ENCODE measurements at regions not wholly inside any gene's neighbourhood (a gene's known extent, or its start where the extent isn't known, plus 50 kb on each side); places are given as distances from the start of the nearest gene placed in this dataset.

DNA sequence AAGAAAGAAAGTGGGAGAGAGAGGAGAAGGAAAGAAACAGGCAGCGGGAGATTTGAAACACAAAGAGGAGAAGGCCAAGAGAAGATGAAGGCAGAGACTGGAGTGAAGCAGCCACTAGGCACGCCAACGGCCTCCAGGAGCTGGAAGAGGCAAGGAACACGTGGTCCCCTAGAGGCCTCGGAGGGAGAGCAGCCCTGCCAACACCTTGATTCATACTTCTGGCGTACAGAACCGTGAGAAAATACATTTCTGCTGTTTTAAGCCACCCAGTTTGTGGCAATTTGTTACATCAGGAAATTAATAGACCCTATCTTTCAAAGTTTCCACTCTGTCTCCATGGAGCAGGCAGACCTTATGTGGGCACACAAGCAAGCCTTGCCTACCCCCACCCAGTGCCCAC, 133.4 kb downstream of the ACTL7B start:
- Histone ChIP-seq H3K9me3 (ENCODE audit: control insufficient read depth, insufficient read depth, low read length) (no peaks in the 10 kb centered on the region), H3K4me1 (ENCODE audit: insufficient read depth, low read length) (no peaks in the 10 kb centered on the region), H3K36me3 (ENCODE audit: insufficient read depth, low read length) (no peaks in the 10 kb centered on the region), H3K9ac (ENCODE audit: low read depth, low read length) (no peak overlapping the region)

DNA sequence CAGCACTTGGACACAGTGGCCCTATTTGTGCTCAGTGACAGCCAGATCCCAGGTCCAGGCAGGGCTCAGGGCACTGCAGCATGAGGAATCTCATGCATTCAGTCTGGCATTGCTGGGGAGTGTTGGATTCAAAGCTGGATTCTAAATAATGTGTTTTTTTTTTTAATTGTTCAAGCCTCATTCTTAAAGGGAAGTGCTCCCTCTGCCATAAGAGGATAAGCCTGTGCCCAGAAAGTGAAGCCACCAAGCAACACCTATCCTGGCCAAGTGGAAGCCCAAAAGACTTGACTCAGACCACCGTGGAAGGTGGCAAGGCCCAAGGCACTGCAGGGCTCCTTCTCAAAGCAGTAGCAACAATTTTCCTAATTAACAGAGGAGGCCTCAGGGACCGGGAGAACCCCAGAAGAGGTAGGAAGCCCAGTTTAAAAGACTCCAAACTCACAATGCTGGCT, 135.6 kb downstream of the ACTL7B start:
- Histone ChIP-seq H3K9me3 (ENCODE audit: control insufficient read depth, insufficient read depth, low read length) (no peaks in the 10 kb centered on the region), H3K9ac (ENCODE audit: low read depth, low read length) (no peak overlapping the region), H3K36me3 (ENCODE audit: insufficient read depth, low read length) (no peaks in the 10 kb centered on the region), H3K4me1 (ENCODE audit: insufficient read depth, low read length) (no peaks in the 10 kb centered on the region)

- Histone ChIP-seq H3K36me3 (ENCODE audit: insufficient read depth, low read length) (no peaks in the 10 kb centered on the region), H3K4me1 (ENCODE audit: insufficient read depth, low read length) (no peaks in the 10 kb centered on the region), H3K9me3 (ENCODE audit: control insufficient read depth, insufficient read depth, low read length) (no peaks in the 10 kb centered on the region; the same call in 1 of the 2 replicates), H3K9ac (ENCODE audit: low read depth, low read length) (no peak overlapping the region)
Measured at GRCh38 chr9:108710424-108710823, 145.4 kb downstream of the ACTL7B start.

- no peak overlapping the region for H3K9ac ChIP-seq (ENCODE audit: low read depth, low read length)
- no peaks in the 10 kb centered on the region for H3K4me1 ChIP-seq (ENCODE audit: insufficient read depth, low read length)
- H3K36me3 ChIP-seq (ENCODE audit: insufficient read depth, low read length): no peaks in the 10 kb centered on the region
- no peaks in the 10 kb centered on the region; the same call in 1 of the 2 replicates for H3K9me3 ChIP-seq (ENCODE audit: control insufficient read depth, insufficient read depth, low read length)
Measured at GRCh38 chr9:108709997-108710396, 145.8 kb downstream of the ACTL7B start.

GRCh38 chr9:108709126-108709525, 146.7 kb downstream of the ACTL7B start:
- H3K36me3 ChIP-seq (ENCODE audit: insufficient read depth, low read length): no peaks in the 10 kb centered on the region
- no peaks in the 10 kb centered on the region for H3K4me1 ChIP-seq (ENCODE audit: insufficient read depth, low read length)

DNA sequence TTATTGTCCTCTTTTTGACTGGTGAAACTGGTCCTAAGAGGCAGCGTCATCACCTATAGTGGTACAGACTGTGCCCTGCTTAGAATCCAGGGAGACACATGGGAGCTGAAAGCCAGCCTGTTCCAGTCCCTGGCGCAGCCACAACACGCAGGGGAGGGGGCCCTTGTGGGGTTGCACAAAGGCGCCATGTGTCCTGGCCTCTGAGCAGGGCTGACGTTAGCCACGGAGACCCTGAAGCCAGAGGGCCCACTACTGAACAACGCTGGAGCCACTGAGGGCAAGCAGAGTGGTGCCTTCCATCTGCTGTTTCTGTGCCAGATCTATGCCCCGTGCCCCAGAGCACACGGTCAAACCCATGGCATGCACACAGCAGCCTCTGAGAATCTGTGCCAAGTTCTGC, 147.3 kb downstream of the ACTL7B start:
- Histone ChIP-seq H3K9me3 (ENCODE audit: control insufficient read depth, insufficient read depth, low read length) (no peaks in the 10 kb centered on the region; the same call in 1 of the 2 replicates), H3K4me1 (ENCODE audit: insufficient read depth, low read length) (no peaks in the 10 kb centered on the region), H3K36me3 (ENCODE audit: insufficient read depth, low read length) (no peaks in the 10 kb centered on the region), H3K9ac (ENCODE audit: low read depth, low read length) (no peak overlapping the region)

More at GRCh38 chr9:108709126-108709525, 146.7 kb downstream of the ACTL7B start:
- Histone ChIP-seq H3K9ac (ENCODE audit: low read depth, low read length) (no peak overlapping the region), H3K9me3 (ENCODE audit: control insufficient read depth, insufficient read depth, low read length) (no peaks in the 10 kb centered on the region; the same call in 1 of the 2 replicates)

GRCh38 chr9:108707120-108707519, 148.7 kb downstream of the ACTL7B start:
- Histone ChIP-seq H3K9ac (ENCODE audit: low read depth, low read length) (no peak overlapping the region), H3K9me3 (ENCODE audit: control insufficient read depth, insufficient read depth, low read length) (no peaks in the 10 kb centered on the region; the same call in 1 of the 2 replicates), H3K4me1 (ENCODE audit: insufficient read depth, low read length) (no peaks in the 10 kb centered on the region), H3K36me3 (ENCODE audit: insufficient read depth, low read length) (no peaks in the 10 kb centered on the region)

DNA sequence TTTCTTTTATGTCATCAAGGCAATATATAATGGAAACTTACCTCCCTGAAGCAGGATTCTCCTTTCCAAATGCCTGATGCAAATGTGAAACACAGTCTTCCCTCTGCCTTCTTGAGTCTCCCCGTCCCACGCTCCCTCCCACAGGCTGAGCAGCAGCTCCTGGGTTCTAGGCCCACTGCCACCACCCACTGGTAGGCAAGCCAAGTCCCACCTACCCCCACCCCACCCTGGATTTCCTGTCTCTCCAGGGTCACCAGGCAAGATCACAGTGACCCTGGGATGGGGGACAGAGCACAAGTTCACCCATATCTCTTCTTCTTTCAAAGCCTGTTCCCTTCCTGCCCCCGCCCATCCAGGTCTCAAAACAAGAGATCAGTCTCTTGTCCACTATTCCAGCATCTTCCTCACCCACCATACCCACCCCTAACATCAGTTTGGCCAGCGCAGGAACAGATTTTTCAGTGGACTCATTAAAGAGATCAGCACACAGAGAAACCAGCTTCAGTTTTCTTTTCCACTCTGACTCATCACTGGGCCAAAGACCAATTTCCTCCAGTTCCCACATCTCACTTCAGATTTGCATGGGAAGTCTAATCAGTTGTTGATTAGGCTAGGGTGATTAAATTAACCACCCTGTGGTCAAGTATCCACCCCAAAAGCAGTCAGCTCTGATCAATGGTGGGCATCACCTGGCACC, 151.5 kb downstream of the ACTL7B start:
- Histone ChIP-seq H3K9me3 (ENCODE audit: control insufficient read depth, insufficient read depth, low read length) (no peaks in the 10 kb centered on the region; the same call in 1 of the 2 replicates), H3K9ac (ENCODE audit: low read depth, low read length) (no peak overlapping the region), H3K36me3 (ENCODE audit: insufficient read depth, low read length) (no peaks in the 10 kb centered on the region), H3K4me1 (ENCODE audit: insufficient read depth, low read length) (no peaks in the 10 kb centered on the region)

DNA sequence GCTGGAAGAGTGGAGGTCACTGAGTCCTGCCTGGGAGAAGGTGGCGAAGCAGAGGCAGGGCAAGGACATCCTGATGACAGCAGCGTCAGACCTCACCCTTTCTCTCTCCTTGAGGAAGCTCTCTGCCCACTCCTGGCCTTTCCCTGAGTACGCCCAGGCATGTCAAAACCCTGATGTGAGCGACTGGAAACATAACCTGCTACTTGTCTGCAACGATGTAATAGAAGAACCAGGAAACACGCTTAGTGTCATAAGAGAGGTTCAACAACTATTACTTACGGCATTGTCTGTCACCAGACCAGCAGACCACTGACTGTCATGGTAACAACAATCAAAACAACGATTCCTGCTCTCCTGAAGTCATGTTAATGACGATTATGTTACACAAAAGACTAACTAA, 152.4 kb downstream of the ACTL7B start:
- Histone ChIP-seq H3K36me3 (ENCODE audit: insufficient read depth, low read length) (no peaks in the 10 kb centered on the region), H3K4me1 (ENCODE audit: insufficient read depth, low read length) (no peaks in the 10 kb centered on the region), H3K9ac (ENCODE audit: low read depth, low read length) (no peak overlapping the region), H3K9me3 (ENCODE audit: control insufficient read depth, insufficient read depth, low read length) (no peaks in the 10 kb centered on the region; the same call in 1 of the 2 replicates)

GRCh38 chr9:108702681-108703080, 153.1 kb downstream of the ACTL7B start:
- no peaks in the 10 kb centered on the region; the same call in 1 of the 2 replicates for H3K9me3 ChIP-seq (ENCODE audit: control insufficient read depth, insufficient read depth, low read length)
- no peaks in the 10 kb centered on the region for H3K4me1 ChIP-seq (ENCODE audit: insufficient read depth, low read length)
- H3K36me3 ChIP-seq (ENCODE audit: insufficient read depth, low read length): no peaks in the 10 kb centered on the region
- H3K9ac ChIP-seq (ENCODE audit: low read depth, low read length): no peak overlapping the region

DNA sequence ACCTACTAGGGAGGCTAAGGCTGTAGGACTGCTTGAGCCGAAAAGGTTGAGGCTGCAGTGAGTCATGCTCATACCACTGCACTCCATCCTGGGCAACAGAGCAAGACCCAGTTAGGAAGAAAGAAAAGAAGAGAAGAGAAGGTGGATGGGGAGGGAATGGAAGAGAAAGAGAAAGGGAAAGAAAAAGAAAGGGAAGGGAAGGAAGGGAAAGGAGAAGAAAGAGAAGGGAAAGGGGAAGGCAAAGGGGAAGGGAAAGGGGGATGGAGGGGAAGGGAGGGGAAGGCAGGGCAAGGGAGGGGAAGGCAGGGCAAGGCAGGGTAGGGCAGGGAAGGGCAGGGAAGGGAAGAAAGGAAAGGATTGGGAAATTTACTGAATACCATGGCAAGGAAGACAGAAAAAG, 157.0 kb downstream of the ACTL7B start:
- no peak overlapping the region for H3K9ac ChIP-seq (ENCODE audit: low read depth, low read length)
- H3K9me3 ChIP-seq (ENCODE audit: control insufficient read depth, insufficient read depth, low read length): no peaks in the 10 kb centered on the region
- no peaks in the 10 kb centered on the region for H3K4me1 ChIP-seq (ENCODE audit: insufficient read depth, low read length)
- no peaks in the 10 kb centered on the region for H3K36me3 ChIP-seq (ENCODE audit: insufficient read depth, low read length)

DNA sequence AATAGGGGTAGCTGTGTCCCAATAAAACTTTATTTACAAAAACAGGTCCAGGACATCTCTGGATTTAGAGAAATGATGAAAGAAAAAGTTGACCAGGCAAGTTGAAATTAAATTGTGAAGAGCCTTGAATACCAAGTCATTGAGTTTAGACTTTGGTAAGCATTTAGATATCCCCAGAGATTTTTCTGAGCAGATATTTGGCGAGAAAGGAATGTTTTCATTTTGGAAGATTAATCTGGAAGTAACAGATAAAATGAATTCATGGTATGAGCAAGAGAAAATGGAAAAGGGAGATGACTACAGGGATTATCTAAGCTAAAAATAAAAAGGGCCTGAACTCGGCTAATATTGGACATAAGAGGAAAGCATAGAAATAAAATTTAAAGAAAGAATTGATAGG, 157.6 kb downstream of the ACTL7B start:
- Histone ChIP-seq H3K9ac (ENCODE audit: low read depth, low read length) (no peak overlapping the region), H3K4me1 (ENCODE audit: insufficient read depth, low read length) (no peaks in the 10 kb centered on the region), H3K9me3 (ENCODE audit: control insufficient read depth, insufficient read depth, low read length) (no peaks in the 10 kb centered on the region), H3K36me3 (ENCODE audit: insufficient read depth, low read length) (no peaks in the 10 kb centered on the region)

DNA sequence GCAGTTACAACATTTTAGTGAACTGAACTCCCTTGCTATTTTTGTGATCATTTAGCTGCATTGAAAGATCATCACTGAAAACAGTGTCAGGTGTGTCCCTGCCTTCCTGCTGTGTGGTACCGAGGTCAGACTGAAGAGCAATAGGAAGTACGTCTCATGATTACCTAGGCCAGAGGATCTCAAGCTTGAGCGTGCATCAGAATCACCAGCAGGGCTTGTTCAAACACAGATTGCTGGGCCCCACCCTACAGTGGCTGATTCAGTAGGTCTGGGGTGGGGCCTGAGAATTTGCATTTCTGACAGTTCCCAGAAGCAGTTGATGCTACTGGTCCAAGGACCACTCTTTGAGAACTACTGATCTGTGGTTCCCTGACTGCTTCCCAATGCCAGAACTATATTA, 159.6 kb downstream of the ACTL7B start:
- Histone ChIP-seq H3K9ac (ENCODE audit: low read depth, low read length) (no peak overlapping the region), H3K4me1 (ENCODE audit: insufficient read depth, low read length) (no peaks in the 10 kb centered on the region), H3K36me3 (ENCODE audit: insufficient read depth, low read length) (no peaks in the 10 kb centered on the region), H3K9me3 (ENCODE audit: control insufficient read depth, insufficient read depth, low read length) (no peaks in the 10 kb centered on the region)

- Histone ChIP-seq H3K9ac (ENCODE audit: low read depth, low read length) (no peak overlapping the region), H3K9me3 (ENCODE audit: control insufficient read depth, insufficient read depth, low read length) (no peaks in the 10 kb centered on the region), H3K36me3 (ENCODE audit: insufficient read depth, low read length) (no peaks in the 10 kb centered on the region), H3K4me1 (ENCODE audit: insufficient read depth, low read length) (no peaks in the 10 kb centered on the region)
Measured at GRCh38 chr9:108694170-108694569, 161.6 kb downstream of the ACTL7B start.

DNA sequence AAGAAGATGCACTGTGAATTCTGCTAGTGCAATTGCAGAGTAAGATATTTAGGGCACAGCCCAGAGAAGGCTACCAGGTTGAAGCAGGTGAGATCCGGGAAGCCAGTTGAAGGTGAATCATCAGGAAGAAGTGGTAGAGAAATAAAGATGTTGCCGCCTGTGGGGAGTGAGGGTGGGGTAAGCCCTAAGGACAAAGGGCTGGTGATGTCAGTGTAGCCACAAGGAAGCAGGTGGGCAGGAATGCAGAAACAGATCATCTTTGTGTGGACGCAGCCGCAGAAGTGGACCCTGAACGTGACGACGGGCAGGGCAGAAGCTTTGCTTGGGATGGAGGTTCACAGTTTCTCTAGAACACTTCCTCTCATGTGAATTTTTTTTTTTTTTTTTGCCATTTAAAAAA, 164.2 kb downstream of the ACTL7B start:
- H3K36me3 ChIP-seq (ENCODE audit: insufficient read depth, low read length): no peaks in the 10 kb centered on the region
- no peaks in the 10 kb centered on the region for H3K9me3 ChIP-seq (ENCODE audit: control insufficient read depth, insufficient read depth, low read length)
- H3K9ac ChIP-seq (ENCODE audit: low read depth, low read length): no peak overlapping the region

More for the DNA sequence above, 164.2 kb downstream of the ACTL7B start:
- H3K4me1 ChIP-seq (ENCODE audit: insufficient read depth, low read length): no peaks in the 10 kb centered on the region

Measured in ES-I3 (cell line).